Ecto neural progenitor cell (in vitro differentiated cells): ENCODE measurements at regions not wholly inside any gene's neighbourhood (a gene's known extent, or its start where the extent isn't known, plus 50 kb on each side); places are given as distances from the start of the nearest gene placed in this dataset.

Experiments
- DNase-seq: peaks from one replicate; pipeline ENCODE4 v3.0.0-alpha.2; 2018; ENCODE audit warnings: low spot score

DNA sequence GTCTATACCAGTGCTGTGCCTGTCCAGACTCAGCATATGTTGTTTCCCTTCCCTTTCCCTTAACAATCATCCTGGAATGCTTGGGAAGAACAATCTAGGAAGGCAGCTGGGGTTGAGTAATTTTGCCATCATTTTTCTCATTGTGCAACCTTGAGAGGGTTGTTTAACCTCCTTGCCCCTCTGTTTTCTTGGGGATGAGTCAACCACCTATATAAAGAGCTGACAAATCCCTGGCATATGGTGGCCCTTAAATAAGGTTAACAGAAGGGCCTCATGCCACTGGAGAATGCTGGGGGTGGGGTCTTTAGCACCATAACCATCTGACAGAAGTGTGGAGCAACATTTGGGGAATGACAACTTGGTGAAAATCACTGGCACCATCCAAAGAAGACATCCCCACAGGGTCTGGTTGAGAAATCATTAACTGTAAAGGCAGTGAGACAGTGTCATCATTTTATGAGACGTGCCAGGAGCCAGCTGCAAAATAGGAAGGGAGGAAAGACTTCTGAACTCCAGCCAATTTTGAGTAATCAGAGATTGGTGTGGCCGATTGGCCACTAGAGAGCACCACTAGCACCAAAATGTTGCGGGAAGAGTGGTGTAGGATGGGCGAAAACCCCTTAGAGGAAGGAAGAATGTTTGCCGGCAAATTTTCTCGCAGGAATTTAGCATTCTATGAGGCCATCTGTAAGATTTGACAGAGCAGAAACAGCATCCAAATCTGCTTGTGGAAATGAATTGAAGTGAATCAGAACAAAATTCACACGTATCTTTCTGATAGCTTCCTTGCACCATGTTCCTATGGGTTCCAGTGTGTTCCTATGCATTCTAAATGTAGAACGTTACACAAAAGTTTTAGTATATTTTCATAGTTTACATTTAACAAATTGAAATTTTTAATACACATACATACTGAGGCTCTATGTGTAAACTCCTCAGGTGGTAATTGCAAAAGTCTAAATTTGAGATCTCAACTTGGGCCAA, 113.8 kb downstream of the MSX2 start:
- DNase-seq: no peak

DNA sequence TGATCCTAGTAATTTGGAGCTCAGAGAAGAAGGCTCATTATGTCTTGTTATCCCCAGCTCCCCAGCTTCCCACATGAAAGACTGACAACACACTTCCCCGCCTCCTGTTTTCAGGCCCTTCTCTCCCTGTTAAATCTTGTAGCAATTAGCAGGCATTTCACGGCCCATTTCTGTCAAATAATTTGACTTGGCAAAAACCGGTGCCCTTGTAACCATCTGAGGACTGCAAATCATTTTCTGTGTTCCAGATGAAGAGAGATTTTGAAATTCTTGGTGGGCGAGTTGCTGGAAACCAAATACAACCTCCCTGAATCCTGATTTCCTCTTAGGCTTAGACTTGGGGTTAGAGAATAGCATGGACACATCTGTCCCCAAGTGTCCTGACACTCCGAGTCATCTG, 109.7 kb downstream of the MSX2 start:
- no peak for DNase-seq

DNA sequence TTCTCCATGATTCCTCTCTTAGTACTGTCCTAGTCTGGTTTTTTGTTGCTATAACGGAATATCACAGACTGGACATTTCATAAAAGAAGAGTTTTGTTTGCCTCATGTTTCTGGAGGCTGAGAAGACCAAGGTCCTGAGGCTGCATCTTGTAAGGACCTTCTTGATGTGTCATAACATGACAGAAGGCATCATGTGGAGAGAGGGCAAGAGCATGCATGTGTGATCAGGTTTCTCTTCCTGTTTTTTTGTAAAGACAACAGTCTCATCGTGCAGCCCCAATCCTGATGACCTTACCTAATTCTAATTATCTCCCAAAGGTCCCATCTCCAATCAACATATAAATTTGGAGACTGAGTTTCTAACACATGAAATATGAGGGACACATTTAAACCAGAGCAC, 108.4 kb downstream of the MSX2 start:
- no peak for DNase-seq

DNA sequence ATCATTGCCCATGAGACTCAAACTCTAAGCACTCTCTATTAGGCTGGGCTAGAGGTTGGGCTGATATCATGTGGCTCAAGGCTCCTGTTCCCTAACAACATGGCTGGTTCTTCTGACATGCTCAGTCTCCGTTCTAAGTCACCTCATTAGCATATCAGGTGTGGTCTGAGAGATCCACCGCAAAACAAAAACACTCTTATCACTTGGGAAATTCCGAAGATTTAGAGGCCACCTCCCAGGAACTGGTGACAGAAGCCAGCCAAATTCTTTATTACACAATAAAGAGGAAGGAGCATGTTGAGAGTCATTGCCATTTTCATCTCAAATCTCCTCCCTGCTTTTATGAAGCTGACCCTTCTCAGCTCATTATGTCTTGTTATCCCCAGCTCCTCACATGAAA, 107.6 kb downstream of the MSX2 start:
- peak; percentile 1 for DNase-seq

GRCh38 chr5:174831031-174831660, 106.8 kb downstream of the MSX2 start:
- DNase-seq: no peak

GRCh38 chr5:174829511-174829864, 105.1 kb downstream of the MSX2 start:
- no peak for DNase-seq

GRCh38 chr5:174828804-174829510, 104.6 kb downstream of the MSX2 start:
- no peak for DNase-seq

DNA sequence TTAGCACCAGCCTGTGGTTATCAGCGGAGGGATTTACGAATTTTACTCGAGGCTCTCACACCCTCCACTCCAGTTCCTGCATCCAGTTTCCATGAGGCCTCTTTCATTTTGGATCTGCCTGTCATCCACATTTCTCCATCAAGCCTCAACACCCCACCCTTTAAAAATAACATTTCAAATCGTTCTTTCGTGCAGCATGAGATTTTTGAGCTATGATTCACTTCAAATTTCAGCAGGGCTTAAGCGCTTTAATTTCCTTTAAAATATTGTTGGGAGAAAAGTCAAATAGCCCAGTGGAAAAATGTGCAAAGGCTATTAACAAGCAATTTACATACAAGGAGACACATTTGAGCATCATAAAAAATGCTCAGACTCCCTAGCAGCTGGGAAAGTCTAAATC, 103.2 kb downstream of the MSX2 start:
- no peak for DNase-seq

- DNase-seq: no peak
Observed at GRCh38 chr5:174825587-174825986, 101.2 kb downstream of the MSX2 start.

DNA sequence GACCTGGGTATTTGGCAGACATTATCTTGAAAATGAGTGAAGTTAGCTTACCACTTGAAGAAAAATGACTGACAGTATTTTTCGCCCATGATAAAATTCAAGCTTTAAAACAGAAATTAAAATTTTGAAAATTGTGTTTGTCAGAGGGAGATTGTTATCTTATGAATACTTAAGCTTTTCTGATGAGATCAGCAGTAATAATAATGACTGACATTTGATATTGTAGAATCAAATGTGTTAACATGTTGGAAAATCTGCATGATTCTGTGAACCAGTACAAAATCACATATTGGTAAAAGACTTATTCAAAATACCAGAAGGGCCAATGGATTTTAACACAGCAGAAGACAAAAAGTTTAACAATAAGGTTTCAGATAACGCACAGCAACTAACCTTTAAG, 94.0 kb downstream of the MSX2 start:
- no peak for DNase-seq

- DNase-seq: no peak
Observed at GRCh38 chr5:174817610-174818009, 93.2 kb downstream of the MSX2 start.

DNA sequence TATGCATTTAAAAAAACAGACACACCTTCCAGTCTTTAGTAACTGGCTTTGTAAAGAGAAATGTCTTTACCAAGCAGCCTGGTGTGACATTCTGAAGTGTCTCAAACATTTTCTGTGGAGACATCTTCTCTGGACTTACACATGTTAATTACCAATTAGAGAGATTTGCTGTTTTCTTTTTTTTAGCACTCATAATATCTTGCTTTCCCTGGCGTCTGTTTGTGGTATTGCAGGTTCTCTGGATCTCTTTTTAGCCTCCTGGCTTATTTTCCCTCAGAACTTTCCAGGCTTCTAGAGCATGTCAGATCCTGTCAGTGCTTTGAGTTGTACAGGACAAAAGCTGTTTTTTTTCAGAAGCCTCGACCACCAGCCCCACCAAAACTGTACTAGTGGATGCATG, 92.5 kb downstream of the MSX2 start:
- no peak for DNase-seq

GRCh38 chr5:174811438-174811837, 87.1 kb downstream of the MSX2 start:
- no peak for DNase-seq

DNA sequence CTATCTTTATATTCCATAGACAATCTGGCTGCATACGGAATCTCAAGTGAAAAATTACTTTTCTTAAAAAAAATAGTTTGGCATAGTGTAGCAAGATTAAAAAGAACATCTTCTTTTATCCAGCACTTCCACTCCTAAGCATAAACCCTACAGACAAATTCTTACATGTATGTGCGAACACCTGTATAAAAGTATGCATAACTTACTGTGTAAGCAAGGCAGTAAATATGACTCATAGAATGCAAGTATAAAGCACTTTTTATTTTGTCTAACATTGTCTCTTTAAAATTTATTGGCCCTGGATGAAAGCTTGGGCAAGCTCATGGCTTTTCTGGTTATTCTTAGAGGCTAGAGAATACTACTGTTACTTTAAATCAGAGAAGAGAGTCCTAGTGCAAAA, 86.4 kb downstream of the MSX2 start:
- no peak for DNase-seq

- peak; percentile 1 for DNase-seq
Observed at GRCh38 chr5:174807471-174807870, 83.1 kb downstream of the MSX2 start.

DNA sequence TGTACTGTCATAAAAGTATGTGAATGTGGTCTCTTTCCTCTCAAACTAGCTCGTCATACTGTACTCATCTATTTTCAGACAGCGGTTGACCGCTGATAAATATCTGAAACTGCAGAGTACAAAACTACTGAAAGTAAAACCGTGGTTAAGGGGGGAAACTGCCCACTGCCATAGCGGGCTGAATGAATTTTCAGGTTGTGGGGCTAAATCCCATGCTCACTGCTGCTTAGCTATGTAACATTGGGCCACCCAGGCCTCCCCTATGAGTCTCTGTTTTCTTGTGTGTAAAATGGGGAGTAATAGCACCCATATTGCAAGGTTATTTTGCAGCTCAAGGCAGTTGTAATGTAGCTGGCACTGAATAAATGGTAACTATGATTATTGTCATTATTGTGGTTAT, 82.3 kb downstream of the MSX2 start:
- peak; percentile 1 for DNase-seq

DNA sequence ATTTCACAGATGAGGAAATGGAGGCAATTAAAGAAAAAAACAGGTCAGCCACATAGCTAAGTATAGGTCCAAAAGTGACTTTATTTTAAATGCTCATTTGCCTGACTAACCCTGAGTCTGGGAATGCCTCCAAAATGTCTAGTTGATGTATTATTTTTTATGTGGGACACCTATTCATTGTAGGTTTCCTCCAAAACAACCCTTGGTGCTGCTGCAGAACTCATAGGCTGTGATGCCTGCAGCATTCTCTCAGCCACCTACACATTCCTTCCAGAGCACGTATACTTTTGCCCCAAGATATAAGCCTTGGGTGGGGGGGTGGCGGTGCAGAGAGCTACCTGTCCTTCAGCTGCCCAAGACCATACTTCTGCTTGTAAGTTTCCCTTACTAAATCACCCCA, 77.4 kb downstream of the MSX2 start:
- peak; percentile 36 for DNase-seq

DNA sequence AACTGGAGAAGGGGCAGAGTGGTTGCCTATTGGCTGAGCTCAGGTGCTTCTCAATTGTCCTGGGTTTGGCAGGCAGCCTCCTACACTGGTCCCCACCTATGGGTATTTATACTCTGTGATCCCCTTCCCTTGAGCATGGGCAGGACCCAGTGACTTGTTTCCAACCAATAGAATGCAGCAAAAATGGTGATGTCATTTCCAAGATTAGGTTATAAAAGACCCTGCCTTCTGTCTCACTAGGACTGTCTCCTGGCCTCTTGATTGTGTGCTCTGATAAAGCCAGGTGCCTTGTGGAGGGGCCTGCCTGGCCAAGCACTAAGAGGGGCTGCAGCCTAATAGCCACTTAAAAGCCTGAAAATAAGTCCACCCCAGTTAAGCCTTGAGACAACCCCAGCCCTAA, 76.1 kb downstream of the MSX2 start:
- no peak for DNase-seq

DNA sequence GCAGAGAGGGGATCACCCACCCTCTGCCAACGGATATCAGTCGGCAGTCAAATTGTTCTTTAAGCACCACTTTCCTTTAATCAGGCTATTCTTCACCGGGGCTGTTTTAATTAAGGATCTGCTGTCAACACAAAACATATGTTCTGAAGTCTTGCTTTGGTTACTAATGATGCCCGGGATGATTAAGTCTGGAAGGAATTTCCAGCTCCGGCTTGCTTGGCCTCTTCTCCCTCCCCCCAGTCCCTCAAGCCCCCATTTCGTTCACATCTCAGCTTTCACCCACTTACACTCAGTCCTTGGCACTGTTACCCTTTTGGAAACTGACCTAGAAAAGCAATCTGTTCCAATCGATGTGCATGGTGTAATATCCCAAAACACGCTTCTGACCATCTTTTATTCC, 74.7 kb downstream of the MSX2 start:
- DNase-seq: no peak

DNA sequence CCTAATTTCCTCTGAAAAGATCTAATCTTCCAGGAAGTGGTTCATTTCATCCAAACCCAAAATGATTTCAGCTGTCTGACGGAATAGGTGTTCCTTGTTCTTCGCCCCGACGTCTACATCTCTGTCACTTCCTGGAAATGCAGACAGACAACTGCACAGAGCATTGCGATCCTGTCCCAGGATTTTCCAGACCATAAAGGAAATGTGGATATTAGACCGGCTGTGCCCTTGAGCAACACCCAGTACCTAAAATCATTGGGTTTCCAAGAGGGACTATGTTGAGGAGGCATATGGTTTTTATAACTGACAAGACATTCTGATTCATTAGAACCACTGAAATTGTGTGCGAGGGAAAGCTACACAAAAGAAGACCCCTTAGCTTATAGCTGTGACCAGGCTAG, 74.2 kb downstream of the MSX2 start:
- DNase-seq: peak; percentile 7

DNA sequence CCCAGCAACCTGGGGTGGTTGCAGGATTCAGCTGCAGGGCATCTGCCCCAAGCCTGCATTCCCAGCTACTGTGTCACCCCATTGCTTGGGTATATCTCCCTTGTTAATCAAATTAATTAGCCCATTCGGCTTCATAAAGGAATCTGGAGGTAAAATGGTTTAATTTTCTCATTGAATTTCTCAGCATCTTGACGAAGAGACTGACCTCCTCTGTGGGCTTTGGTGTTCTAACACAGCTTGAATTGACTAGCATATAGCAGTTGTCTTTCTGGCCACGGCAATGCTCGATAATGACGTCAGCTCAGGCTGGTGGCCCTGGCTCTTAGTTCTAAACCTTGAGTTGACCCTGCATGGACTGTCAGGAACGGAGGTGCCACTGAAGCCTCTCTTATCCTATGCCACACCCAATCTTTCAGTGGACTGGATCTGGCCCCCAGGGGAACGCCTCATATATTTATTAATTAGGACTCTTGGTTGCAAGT, 72.4 kb downstream of the MSX2 start:
- DNase-seq: peak; percentile 14

GRCh38 chr5:174794931-174795672, 70.7 kb downstream of the MSX2 start:
- peak; percentile 13 for DNase-seq
